NCI-H2227 (cell line): ENCODE measurements at regions not wholly inside any gene's neighbourhood (a gene's known extent, or its start where the extent isn't known, plus 50 kb on each side); places are given as distances from the start of the nearest gene placed in this dataset.

Source experiments
- DNase-seq: peaks from one replicate; lab custom pipeline; 2025; ENCODE audit not compliant: unreplicated experiment; lab: John Stamatoyannopoulos, UW

- no peak for DNase-seq
These were observed 516.1 kb downstream of the ZIC1 start for GRCh38 chr3:147925272-147925671.

GRCh38 chr3:147930232-147930807, 521.2 kb downstream of the ZIC1 start:
- no peak for DNase-seq

GRCh38 chr3:147934451-147935180, 525.5 kb downstream of the ZIC1 start:
- DNase-seq = no peak

- no peak for DNase-seq
These were observed 528.2 kb downstream of the ZIC1 start for GRCh38 chr3:147937341-147937740.

GRCh38 chr3:147937891-147938290, 528.7 kb downstream of the ZIC1 start:
- DNase-seq = no peak

- no peak for DNase-seq
These were observed 530.3 kb downstream of the ZIC1 start for GRCh38 chr3:147939425-147939824.

- no peak for DNase-seq
These were observed 530.7 kb downstream of the ZIC1 start for GRCh38 chr3:147939839-147940238.

- no peak for DNase-seq
These were observed 531.4 kb downstream of the ZIC1 start for GRCh38 chr3:147940405-147941193.

GRCh38 chr3:147941969-147942368, 532.8 kb downstream of the ZIC1 start:
- no peak for DNase-seq

GRCh38 chr3:147943265-147943945, 534.2 kb downstream of the ZIC1 start:
- DNase-seq = no peak

- DNase-seq = no peak
These were observed 536.9 kb downstream of the ZIC1 start for GRCh38 chr3:147945968-147946519.

- DNase-seq = no peak
These were observed 547.5 kb downstream of the ZIC1 start for GRCh38 chr3:147956615-147957014.

- no peak for DNase-seq
These were observed 549.6 kb downstream of the ZIC1 start for GRCh38 chr3:147958754-147959153.

GRCh38 chr3:147960786-147961185, 551.6 kb downstream of the ZIC1 start:
- DNase-seq = no peak

- DNase-seq = no peak
These were observed 553.4 kb downstream of the ZIC1 start for GRCh38 chr3:147962408-147963164.

- no peak for DNase-seq
These were observed 554.5 kb downstream of the ZIC1 start for GRCh38 chr3:147963711-147964110.

GRCh38 chr3:147975165-147975564, 566.0 kb downstream of the ZIC1 start:
- no peak for DNase-seq

- no peak for DNase-seq
These were observed 567.8 kb downstream of the ZIC1 start for GRCh38 chr3:147977001-147977400.

GRCh38 chr3:147987549-147987948, 578.4 kb downstream of the ZIC1 start:
- no peak for DNase-seq

GRCh38 chr3:147989344-147989743, 580.2 kb downstream of the ZIC1 start:
- no peak for DNase-seq
